ENCODE measurements at regions not wholly inside any gene's neighbourhood (a gene's known extent, or its start where the extent isn't known, plus 50 kb on each side); places are given as distances from the start of the nearest gene placed in this dataset.
"Not testable (repeated sequence)": the region's sequence is repeated elsewhere in the genome, so short reads cannot be mapped to it uniquely, and the experiment has no call there.

- H3K36me3 ChIP-seq (ENCODE audit: control insufficient read depth, insufficient read depth, low read length); H3K27ac ChIP-seq (ENCODE audit: insufficient read depth, low read length, poor library complexity, severe bottlenecking); H3K4me3 Mint-ChIP-seq; H3K27ac Mint-ChIP-seq; H3K4me1 Mint-ChIP-seq; H3K9me3 ChIP-seq (ENCODE audit: control insufficient read depth in 2 of 2, low read length in 2 of 2); H3K36me3 Mint-ChIP-seq; H3K4me1 ChIP-seq (ENCODE audit: control insufficient read depth, insufficient read depth, low read length, poor library complexity, severe bottlenecking); ATAC-seq (ENCODE audit: low read depth in 2 of 2); DNase-seq; H3K9me3 Mint-ChIP-seq; H3K4me3 ChIP-seq (ENCODE audit: low read depth, low read length): not testable (repeated sequence)
- H3K27me3 Mint-ChIP-seq, result peaks cover 13% of the 10 kb centered on the region
- peaks cover 11% of the 10 kb centered on the region for H3K27me3 ChIP-seq (ENCODE audit: control insufficient read depth, insufficient read depth, low read length)
These were observed 213.7 kb upstream of the ADRA1D start for GRCh38 chr20:4462801-4463200.

GRCh38 chr20:4459081-4459480 lies 210.0 kb upstream of the ADRA1D start:
- H3K36me3 Mint-ChIP-seq, result no peaks in the 10 kb centered on the region
- H3K4me3 ChIP-seq (ENCODE audit: low read depth, low read length), result no peak overlapping the region
- no peaks in the 10 kb centered on the region for H3K4me1 ChIP-seq (ENCODE audit: control insufficient read depth, insufficient read depth, low read length, poor library complexity, severe bottlenecking)
- no peak overlapping the region for H3K4me3 Mint-ChIP-seq
- H3K36me3 ChIP-seq (ENCODE audit: control insufficient read depth, insufficient read depth, low read length), result no peaks in the 10 kb centered on the region
- DNase-seq, result no peak
- H3K27ac Mint-ChIP-seq, result no peak overlapping the region
- peaks cover 0 to 6% (median 2%) of the 10 kb centered on the region in 7 donors for H3K9me3 Mint-ChIP-seq
- H3K27me3 Mint-ChIP-seq, result peaks cover 18% of the 10 kb centered on the region
- H3K4me1 Mint-ChIP-seq, result no peaks in the 10 kb centered on the region
- H3K27ac ChIP-seq (ENCODE audit: insufficient read depth, low read length, poor library complexity, severe bottlenecking), result no peak overlapping the region
- no peaks in the 10 kb centered on the region for H3K9me3 ChIP-seq (ENCODE audit: control insufficient read depth in 2 of 2, low read length in 2 of 2)
- H3K27me3 ChIP-seq (ENCODE audit: control insufficient read depth, insufficient read depth, low read length), result peaks cover 2% of the 10 kb centered on the region
- ATAC-seq (ENCODE audit: low read depth in 2 of 2), result no peak

GRCh38 chr20:4457566-4458543 lies 208.8 kb upstream of the ADRA1D start:
- H3K9me3 ChIP-seq (ENCODE audit: control insufficient read depth in 2 of 2, low read length in 2 of 2), result no peaks in the 10 kb centered on the region
- H3K36me3 ChIP-seq (ENCODE audit: control insufficient read depth, insufficient read depth, low read length), result no peaks in the 10 kb centered on the region
- no peaks in the 10 kb centered on the region for H3K4me1 Mint-ChIP-seq
- H3K4me3 Mint-ChIP-seq, result no peak overlapping the region
- peaks cover 0 to 6% (median 2%) of the 10 kb centered on the region in 7 donors for H3K9me3 Mint-ChIP-seq
- DNase-seq, result no peak
- H3K4me1 ChIP-seq (ENCODE audit: control insufficient read depth, insufficient read depth, low read length, poor library complexity, severe bottlenecking), result no peaks in the 10 kb centered on the region
- H3K27ac ChIP-seq (ENCODE audit: insufficient read depth, low read length, poor library complexity, severe bottlenecking), result no peak overlapping the region
- no peak for ATAC-seq (ENCODE audit: low read depth in 2 of 2)
- peaks cover 13% of the 10 kb centered on the region for H3K27me3 Mint-ChIP-seq
- no peak overlapping the region for H3K4me3 ChIP-seq (ENCODE audit: low read depth, low read length)
- peaks cover 2% of the 10 kb centered on the region for H3K27me3 ChIP-seq (ENCODE audit: control insufficient read depth, insufficient read depth, low read length)
- H3K36me3 Mint-ChIP-seq, result no peaks in the 10 kb centered on the region
- no peak overlapping the region for H3K27ac Mint-ChIP-seq

GRCh38 chr20:4455996-4456395 lies 206.9 kb upstream of the ADRA1D start:
- Mint-ChIP-seq H3K4me3 (no peak overlapping the region), H3K9me3 (peaks cover 0 to 6% (median 2%) of the 10 kb centered on the region in 7 donors), H3K27me3 (peaks cover 9% of the 10 kb centered on the region), H3K27ac (no peak overlapping the region), H3K4me1 (no peaks in the 10 kb centered on the region), H3K36me3 (no peaks in the 10 kb centered on the region)
- H3K4me3 ChIP-seq (ENCODE audit: low read depth, low read length), result no peak overlapping the region
- no peaks in the 10 kb centered on the region for H3K9me3 ChIP-seq (ENCODE audit: control insufficient read depth in 2 of 2, low read length in 2 of 2)
- peaks cover 5% of the 10 kb centered on the region for H3K27me3 ChIP-seq (ENCODE audit: control insufficient read depth, insufficient read depth, low read length)
- no peak for ATAC-seq (ENCODE audit: low read depth in 2 of 2)
- H3K4me1 ChIP-seq (ENCODE audit: control insufficient read depth, insufficient read depth, low read length, poor library complexity, severe bottlenecking), result no peaks in the 10 kb centered on the region
- H3K27ac ChIP-seq (ENCODE audit: insufficient read depth, low read length, poor library complexity, severe bottlenecking), result no peak overlapping the region
- no peak for DNase-seq
- no peaks in the 10 kb centered on the region for H3K36me3 ChIP-seq (ENCODE audit: control insufficient read depth, insufficient read depth, low read length)

GRCh38 chr20:4455301-4455701 lies 206.2 kb upstream of the ADRA1D start:
- no peaks in the 10 kb centered on the region for H3K36me3 ChIP-seq (ENCODE audit: control insufficient read depth, insufficient read depth, low read length)
- Mint-ChIP-seq H3K4me3 (no peak overlapping the region), H3K9me3 (peaks cover 0 to 6% (median 2%) of the 10 kb centered on the region in 7 donors), H3K36me3 (no peaks in the 10 kb centered on the region), H3K27me3 (peaks cover 9% of the 10 kb centered on the region), H3K4me1 (no peaks in the 10 kb centered on the region), H3K27ac (no peak overlapping the region)
- no peak overlapping the region for H3K27ac ChIP-seq (ENCODE audit: insufficient read depth, low read length, poor library complexity, severe bottlenecking)
- DNase-seq (no peak), ATAC-seq (ENCODE audit: low read depth in 2 of 2) (no peak)
- no peak overlapping the region for H3K4me3 ChIP-seq (ENCODE audit: low read depth, low read length)
- H3K27me3 ChIP-seq (ENCODE audit: control insufficient read depth, insufficient read depth, low read length), result peaks cover 5% of the 10 kb centered on the region
- H3K4me1 ChIP-seq (ENCODE audit: control insufficient read depth, insufficient read depth, low read length, poor library complexity, severe bottlenecking), result no peaks in the 10 kb centered on the region
- H3K9me3 ChIP-seq (ENCODE audit: control insufficient read depth in 2 of 2, low read length in 2 of 2), result no peaks in the 10 kb centered on the region

- no peak overlapping the region for H3K27ac ChIP-seq (ENCODE audit: insufficient read depth, low read length, poor library complexity, severe bottlenecking)
- Mint-ChIP-seq H3K9me3 (peaks cover 0 to 6% (median 2%) of the 10 kb centered on the region in 7 donors), H3K4me1 (no peaks in the 10 kb centered on the region), H3K27me3 (peaks cover 15% of the 10 kb centered on the region), H3K4me3 (no peak overlapping the region), H3K36me3 (no peaks in the 10 kb centered on the region), H3K27ac (no peak overlapping the region)
- ATAC-seq (ENCODE audit: low read depth in 2 of 2) (no peak), DNase-seq (no peak)
- no peaks in the 10 kb centered on the region for H3K4me1 ChIP-seq (ENCODE audit: control insufficient read depth, insufficient read depth, low read length, poor library complexity, severe bottlenecking)
- no peaks in the 10 kb centered on the region for H3K9me3 ChIP-seq (ENCODE audit: control insufficient read depth in 2 of 2, low read length in 2 of 2)
- peaks cover 5% of the 10 kb centered on the region for H3K27me3 ChIP-seq (ENCODE audit: control insufficient read depth, insufficient read depth, low read length)
- H3K4me3 ChIP-seq (ENCODE audit: low read depth, low read length), result no peak overlapping the region
- H3K36me3 ChIP-seq (ENCODE audit: control insufficient read depth, insufficient read depth, low read length), result no peaks in the 10 kb centered on the region
These were observed 205.0 kb upstream of the ADRA1D start for GRCh38 chr20:4454111-4454510.

GRCh38 chr20:4453359-4453758 lies 204.3 kb upstream of the ADRA1D start:
- Mint-ChIP-seq H3K27ac (no peak overlapping the region), H3K9me3 (peaks cover 0 to 2% (median 2%) of the 10 kb centered on the region in 7 donors), H3K4me3 (no peak overlapping the region), H3K4me1 (no peaks in the 10 kb centered on the region), H3K27me3 (peaks cover 16% of the 10 kb centered on the region), H3K36me3 (no peaks in the 10 kb centered on the region)
- Histone ChIP-seq H3K27me3 (ENCODE audit: control insufficient read depth, insufficient read depth, low read length) (peaks cover 5% of the 10 kb centered on the region), H3K4me1 (ENCODE audit: control insufficient read depth, insufficient read depth, low read length, poor library complexity, severe bottlenecking) (no peaks in the 10 kb centered on the region), H3K27ac (ENCODE audit: insufficient read depth, low read length, poor library complexity, severe bottlenecking) (no peak overlapping the region), H3K36me3 (ENCODE audit: control insufficient read depth, insufficient read depth, low read length) (no peaks in the 10 kb centered on the region), H3K9me3 (ENCODE audit: control insufficient read depth in 2 of 2, low read length in 2 of 2) (no peaks in the 10 kb centered on the region), H3K4me3 (ENCODE audit: low read depth, low read length) (no peak overlapping the region)
- DNase-seq (no peak), ATAC-seq (ENCODE audit: low read depth in 2 of 2) (no peak)
